ENCODE measurements at regions not wholly inside any gene's neighbourhood (a gene's known extent, or its start where the extent isn't known, plus 50 kb on each side); places are given as distances from the start of the nearest gene placed in this dataset.

GRCh38 chr10:34001087-34001580, 666.7 kb upstream of the NRP1 start:
- Histone ChIP-seq H3K36me3 (ENCODE audit: insufficient read depth, low read length) (no peaks in the 10 kb centered on the region), H3K27me3 (ENCODE audit: insufficient read depth, low read length, poor library complexity, severe bottlenecking) (no peaks in the 10 kb centered on the region), H3K9me3 (ENCODE audit: insufficient read depth, low read depth, low read length) (no peaks in the 10 kb centered on the region), H3F3A (ENCODE audit: low read depth) (no peaks in the 10 kb centered on the region), H3K9ac (ENCODE audit: low read depth, low read length, poor library complexity, severe bottlenecking) (no peak overlapping the region), H4K20me1 (ENCODE audit: insufficient read depth, low read length, poor library complexity, severe bottlenecking) (no peaks in the 10 kb centered on the region), H3K9me2 (replicated peaks; ENCODE audit: low read depth, low read length) (no peaks in the 10 kb centered on the region), H3K4me1 (ENCODE audit: insufficient read depth, low read length, poor library complexity, severe bottlenecking) (no peaks in the 10 kb centered on the region), H3K79me2 (ENCODE audit: insufficient read depth, low read length) (no peaks in the 10 kb centered on the region), H3K4me3 (ENCODE audit: low read length, poor library complexity, severe bottlenecking) (no peak overlapping the region), H2AFZ (ENCODE audit: low read length) (no peak overlapping the region), H3K4me2 (ENCODE audit: low read depth, low read length, poor library complexity, severe bottlenecking) (no peak overlapping the region)
- TF ChIP-seq EZH2phosphoT487 (IDR thresholded peaks at IDR 0.05; ENCODE audit: borderline replicate concordance) (no peak), CTCF (conservative IDR thresholded peaks at IDR 0.05; ENCODE audit: low read length) (no peak)

GRCh38 chr10:33993917-33994316, 659.5 kb upstream of the NRP1 start:
- Histone ChIP-seq H3K4me1 (ENCODE audit: insufficient read depth, low read length, poor library complexity, severe bottlenecking) (no peaks in the 10 kb centered on the region), H4K20me1 (ENCODE audit: insufficient read depth, low read length, poor library complexity, severe bottlenecking) (no peaks in the 10 kb centered on the region), H3K9me2 (replicated peaks; ENCODE audit: low read depth, low read length) (no peaks in the 10 kb centered on the region), H3F3A (ENCODE audit: low read depth) (no peaks in the 10 kb centered on the region), H3K9ac (ENCODE audit: low read depth, low read length, poor library complexity, severe bottlenecking) (no peak overlapping the region), H3K79me2 (ENCODE audit: insufficient read depth, low read length) (no peaks in the 10 kb centered on the region), H3K9me3 (ENCODE audit: insufficient read depth, low read depth, low read length) (no peaks in the 10 kb centered on the region), H3K4me3 (ENCODE audit: low read length, poor library complexity, severe bottlenecking) (no peak overlapping the region), H3K36me3 (ENCODE audit: insufficient read depth, low read length) (no peaks in the 10 kb centered on the region), H3K27me3 (ENCODE audit: insufficient read depth, low read length, poor library complexity, severe bottlenecking) (no peaks in the 10 kb centered on the region), H2AFZ (ENCODE audit: low read length) (no peak overlapping the region), H3K4me2 (ENCODE audit: low read depth, low read length, poor library complexity, severe bottlenecking) (no peak overlapping the region)
- TF ChIP-seq EZH2phosphoT487 (IDR thresholded peaks at IDR 0.05; ENCODE audit: borderline replicate concordance) (no peak), CTCF (conservative IDR thresholded peaks at IDR 0.05; ENCODE audit: low read length) (no peak)

- no peaks in the 10 kb centered on the region for H3K27me3 ChIP-seq (ENCODE audit: insufficient read depth, low read length, poor library complexity, severe bottlenecking)
- no peaks in the 10 kb centered on the region for H3F3A ChIP-seq (ENCODE audit: low read depth)
- H3K4me3 ChIP-seq (ENCODE audit: low read length, poor library complexity, severe bottlenecking) = no peak overlapping the region
- no peak for TF ChIP-seq CTCF (conservative IDR thresholded peaks at IDR 0.05; ENCODE audit: low read length)
- TF ChIP-seq EZH2phosphoT487 (IDR thresholded peaks at IDR 0.05; ENCODE audit: borderline replicate concordance) = no peak
- H3K4me1 ChIP-seq (ENCODE audit: insufficient read depth, low read length, poor library complexity, severe bottlenecking) = no peaks in the 10 kb centered on the region
- H4K20me1 ChIP-seq (ENCODE audit: insufficient read depth, low read length, poor library complexity, severe bottlenecking) = no peaks in the 10 kb centered on the region
- H3K79me2 ChIP-seq (ENCODE audit: insufficient read depth, low read length) = no peaks in the 10 kb centered on the region
- H3K9me3 ChIP-seq (ENCODE audit: insufficient read depth, low read depth, low read length) = no peaks in the 10 kb centered on the region
- no peak overlapping the region for H2AFZ ChIP-seq (ENCODE audit: low read length)
- H3K9ac ChIP-seq (ENCODE audit: low read depth, low read length, poor library complexity, severe bottlenecking) = no peak overlapping the region
- no peaks in the 10 kb centered on the region for H3K36me3 ChIP-seq (ENCODE audit: insufficient read depth, low read length)
- H3K9me2 ChIP-seq (replicated peaks; ENCODE audit: low read depth, low read length) = no peaks in the 10 kb centered on the region
- H3K4me2 ChIP-seq (ENCODE audit: low read depth, low read length, poor library complexity, severe bottlenecking) = no peak overlapping the region
Observed at GRCh38 chr10:33991924-33992323, 657.5 kb upstream of the NRP1 start.
